D721Med (cell line): ENCODE measurements at regions not wholly inside any gene's neighbourhood (a gene's known extent, or its start where the extent isn't known, plus 50 kb on each side); places are given as distances from the start of the nearest gene placed in this dataset.

Source experiments
- DNase-seq: peaks from one replicate; pipeline ENCODE4 v3.0.0; 2011; ENCODE audit warnings: low spot score; ENCODE audit not compliant: insufficient read length
- FAIRE-seq: peaks from 2 replicates; lab custom pipeline; 2011; peaks lifted over from hg19 to GRCh38; lab: Jason Lieb, UNC
- CTCF ChIP-seq: IDR thresholded peaks from 2 replicates; pipeline ENCODE4 v1.5.1; 2012; ENCODE audit warnings: mild to moderate bottlenecking, control low read depth; ENCODE audit not compliant: insufficient read depth; ENCODE audit errors: missing control alignments

- DNase-seq, result no peak
- no peak for TF ChIP-seq CTCF
These were observed 254.6 kb upstream of the RND3 start for GRCh38 chr2:150742094-150742493.

GRCh38 chr2:150735894-150736498 lies 248.5 kb upstream of the RND3 start:
- no peak for TF ChIP-seq CTCF
- DNase-seq, result no peak
- no peak for FAIRE-seq

More at GRCh38 chr2:150742094-150742493, 254.6 kb upstream of the RND3 start:
- FAIRE-seq, result no peak

GRCh38 chr2:150733051-150733618 lies 245.7 kb upstream of the RND3 start:
- FAIRE-seq (no peak), DNase-seq (no peak)
- TF ChIP-seq CTCF, result no peak

- DNase-seq (no peak), FAIRE-seq (no peak)
- TF ChIP-seq CTCF, result no peak
These were observed 245.0 kb upstream of the RND3 start for GRCh38 chr2:150732491-150732890.

- peak; percentile 38 for FAIRE-seq
- TF ChIP-seq CTCF, result no peak
- DNase-seq, result no peak
These were observed 244.6 kb upstream of the RND3 start for GRCh38 chr2:150732064-150732463.

GRCh38 chr2:150729495-150729955 lies 242.1 kb upstream of the RND3 start:
- DNase-seq, result no peak
- TF ChIP-seq CTCF, result no peak
- FAIRE-seq, result no peak

GRCh38 chr2:150718280-150718679 lies 230.8 kb upstream of the RND3 start:
- DNase-seq, result no peak
- peak; percentile 6 for FAIRE-seq
- no peak for TF ChIP-seq CTCF
